DMS53 treated with DMSO at 0.1 percent for 48 hours (cell line): ENCODE measurements at regions not wholly inside any gene's neighbourhood (a gene's known extent, or its start where the extent isn't known, plus 50 kb on each side); places are given as distances from the start of the nearest gene placed in this dataset.

Experiments used
- DNase-seq: peaks from one replicate; lab custom pipeline; 2025; ENCODE audit not compliant: unreplicated experiment; lab: John Stamatoyannopoulos, UW

GRCh38 chr7:46651070-46651469 is 730.0 kb upstream of the IGFBP3 start:
- DNase-seq, result no peak

DNA sequence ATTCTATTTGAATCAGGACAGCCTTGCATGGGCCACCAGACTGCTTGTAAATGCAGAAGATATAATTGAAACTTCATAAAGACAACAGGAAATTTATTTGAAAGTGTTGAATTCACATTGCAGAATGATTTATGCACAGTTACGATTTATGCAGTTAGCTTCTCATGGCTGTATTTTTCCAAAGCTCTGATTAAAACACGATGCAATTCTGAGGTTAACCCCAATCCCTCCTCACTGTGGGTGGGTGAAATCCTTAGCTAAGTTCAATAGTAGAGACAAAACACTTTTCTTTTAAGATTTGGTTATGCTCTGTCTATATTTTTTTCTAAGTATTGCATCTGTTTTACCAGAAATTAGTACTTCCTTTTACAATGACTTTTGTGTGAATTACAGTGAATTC is 728.8 kb upstream of the IGFBP3 start:
- no peak for DNase-seq

GRCh38 chr7:46637793-46638735 is 717.0 kb upstream of the IGFBP3 start:
- DNase-seq, result no peak

DNA sequence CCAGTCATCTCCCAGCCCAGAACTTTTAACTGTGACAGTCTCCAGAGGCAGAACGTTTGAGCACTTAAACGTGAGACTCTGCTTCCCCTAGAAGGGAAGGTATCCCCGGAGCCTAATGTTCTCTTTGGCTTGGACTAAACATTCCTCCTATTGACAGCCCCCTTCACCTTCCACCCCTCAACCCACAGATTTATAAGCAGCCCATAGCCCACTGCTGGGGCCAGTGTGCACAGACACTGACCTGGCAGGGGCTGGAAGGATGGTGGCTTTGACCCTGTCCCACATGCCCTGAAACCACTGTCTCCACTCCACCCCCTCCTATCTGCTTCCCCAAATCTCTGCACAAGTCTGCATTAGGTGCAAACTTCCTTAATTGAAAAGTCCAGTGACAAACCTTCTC is 715.0 kb upstream of the IGFBP3 start:
- no peak for DNase-seq

DNA sequence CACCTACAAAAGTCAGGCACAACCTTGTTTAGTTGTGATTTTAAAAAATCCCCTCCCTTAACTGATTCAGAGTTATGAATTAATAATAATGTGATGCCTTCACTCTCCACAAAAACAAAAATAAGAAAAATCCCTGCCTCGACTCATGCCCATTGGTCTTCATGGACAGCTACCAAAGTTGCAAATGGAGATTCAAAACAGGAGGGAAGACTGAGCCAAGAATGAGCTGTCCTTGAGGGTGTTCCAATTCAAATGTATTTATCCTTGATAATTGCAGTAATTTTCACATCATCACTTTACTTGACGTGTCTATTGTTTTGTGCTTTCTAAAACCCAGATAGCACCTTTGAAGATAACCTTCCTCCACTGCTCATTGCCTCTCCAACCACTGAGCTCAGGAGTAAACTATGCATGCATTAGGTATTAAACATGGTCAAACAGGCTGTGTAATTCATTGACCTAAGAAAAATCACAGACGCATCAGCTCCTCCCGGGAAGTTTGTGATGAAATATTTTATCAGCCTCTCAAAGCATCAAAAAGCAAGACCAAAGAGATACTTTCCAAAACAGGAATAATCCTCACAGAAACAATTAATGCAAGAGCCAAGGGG is 712.7 kb upstream of the IGFBP3 start:
- no peak for DNase-seq

GRCh38 chr7:46633200-46633599 is 712.1 kb upstream of the IGFBP3 start:
- DNase-seq, result no peak

- DNase-seq, result no peak
These were observed 709.0 kb upstream of the IGFBP3 start for GRCh38 chr7:46630031-46630430.

DNA sequence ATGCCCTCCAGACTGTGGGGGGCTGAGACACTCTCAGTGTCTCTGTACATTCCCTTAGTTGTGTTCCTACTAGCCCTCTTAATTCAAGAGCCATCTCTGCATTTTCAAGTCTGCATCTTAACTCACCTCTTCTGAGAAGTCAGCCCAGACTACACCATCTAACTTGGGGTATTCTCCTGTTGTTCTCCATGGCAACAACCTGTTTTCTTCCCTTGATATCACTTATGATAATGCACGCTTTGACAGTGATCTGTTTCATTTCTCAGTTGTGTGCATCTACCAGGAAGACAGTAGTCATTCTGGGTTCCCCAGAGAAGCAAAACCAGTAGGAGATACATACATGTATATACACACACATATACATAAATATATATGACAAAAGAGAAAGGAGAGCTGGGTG is 707.3 kb upstream of the IGFBP3 start:
- DNase-seq, result no peak

GRCh38 chr7:46626691-46627310 is 705.7 kb upstream of the IGFBP3 start:
- peak; percentile 52 for DNase-seq

GRCh38 chr7:46626261-46626660 is 705.2 kb upstream of the IGFBP3 start:
- DNase-seq, result no peak

- no peak for DNase-seq
These were observed 704.0 kb upstream of the IGFBP3 start for GRCh38 chr7:46625032-46625431.

GRCh38 chr7:46622251-46622650 is 701.2 kb upstream of the IGFBP3 start:
- no peak for DNase-seq

DNA sequence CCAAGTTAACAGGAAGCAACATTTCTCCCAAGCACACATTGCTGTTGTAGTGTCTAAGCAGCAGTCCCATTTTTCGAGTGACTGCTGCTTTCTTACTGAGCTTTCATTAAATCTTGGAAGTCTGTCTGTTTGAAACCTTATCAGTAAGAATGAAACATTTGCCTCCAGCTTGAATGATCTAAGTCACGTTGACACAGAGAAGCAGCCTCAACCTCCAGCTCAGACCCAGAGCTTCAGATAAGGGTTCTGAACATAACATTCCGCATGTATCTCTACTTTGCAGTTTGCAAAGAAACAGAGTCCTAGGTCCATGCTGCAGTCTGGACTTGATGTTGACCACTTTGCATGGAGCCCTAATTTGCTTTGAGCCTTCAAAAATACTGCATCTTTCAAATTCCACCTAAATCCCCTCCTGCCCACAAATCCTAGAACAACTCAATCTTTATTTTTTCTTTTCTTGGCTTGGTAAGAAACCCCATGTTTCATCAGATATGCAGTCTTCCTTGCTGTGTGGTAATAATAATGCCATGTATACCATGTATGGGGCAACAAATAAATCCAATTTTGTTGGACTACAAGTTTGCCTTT is 698.7 kb upstream of the IGFBP3 start:
- DNase-seq, result no peak

DNA sequence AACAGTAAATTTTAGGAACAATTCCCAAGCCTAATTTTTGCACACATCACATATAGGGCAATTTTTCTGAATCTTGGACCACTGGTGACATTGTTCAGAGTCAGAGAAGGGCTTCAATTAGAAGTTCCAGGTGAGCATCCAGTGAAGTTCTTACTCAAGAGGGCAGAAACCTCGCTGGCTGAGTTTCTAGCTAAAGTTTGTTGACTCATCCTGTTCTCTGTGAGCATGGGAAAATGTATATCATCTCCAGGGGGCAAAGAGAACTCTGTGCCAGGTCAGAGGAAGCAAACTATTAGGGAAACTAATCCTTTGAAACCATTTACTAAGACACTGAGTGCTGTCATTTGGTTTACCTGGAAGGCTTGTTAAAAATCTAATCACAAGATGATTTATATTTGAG is 695.6 kb upstream of the IGFBP3 start:
- DNase-seq, result no peak

GRCh38 chr7:46613551-46613950 is 692.5 kb upstream of the IGFBP3 start:
- DNase-seq, result no peak

DNA sequence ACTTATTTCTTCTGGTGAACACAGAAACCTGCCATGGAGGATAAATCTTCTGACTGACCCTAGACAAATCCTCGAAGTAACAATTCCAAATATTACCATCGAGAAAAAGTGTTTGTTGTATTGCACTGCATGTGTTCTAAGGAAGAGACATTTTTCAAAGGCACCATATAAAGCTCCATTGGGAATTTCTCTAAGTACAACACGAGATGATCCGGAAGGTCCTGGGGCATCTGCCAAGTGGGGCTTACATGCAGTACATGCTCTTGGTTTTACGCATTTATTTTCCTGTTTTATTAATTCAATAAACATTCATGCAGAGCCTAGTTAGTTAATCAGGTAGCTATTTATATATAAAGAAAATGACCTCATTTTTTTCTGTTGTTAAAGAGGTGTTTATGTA is 692.0 kb upstream of the IGFBP3 start:
- DNase-seq, result no peak

DNA sequence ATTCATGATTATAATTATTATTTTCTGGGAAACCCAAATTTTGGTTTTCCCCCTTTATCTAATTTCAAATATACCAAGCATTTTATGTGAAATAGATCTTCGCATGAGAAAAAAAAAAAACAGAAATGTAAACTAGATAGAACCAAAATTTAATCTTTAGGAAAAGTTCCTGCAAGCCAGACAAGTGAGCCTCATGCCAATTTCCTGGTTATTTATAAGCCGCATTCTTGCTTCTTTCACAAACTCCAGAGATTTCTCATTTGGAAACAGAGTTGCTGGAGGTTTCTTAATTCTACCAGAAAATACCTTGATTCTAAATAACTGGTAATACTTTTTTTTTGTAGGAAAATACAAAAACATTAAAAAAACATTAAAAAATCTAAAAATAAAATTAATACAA is 690.4 kb upstream of the IGFBP3 start:
- DNase-seq, result no peak

DNA sequence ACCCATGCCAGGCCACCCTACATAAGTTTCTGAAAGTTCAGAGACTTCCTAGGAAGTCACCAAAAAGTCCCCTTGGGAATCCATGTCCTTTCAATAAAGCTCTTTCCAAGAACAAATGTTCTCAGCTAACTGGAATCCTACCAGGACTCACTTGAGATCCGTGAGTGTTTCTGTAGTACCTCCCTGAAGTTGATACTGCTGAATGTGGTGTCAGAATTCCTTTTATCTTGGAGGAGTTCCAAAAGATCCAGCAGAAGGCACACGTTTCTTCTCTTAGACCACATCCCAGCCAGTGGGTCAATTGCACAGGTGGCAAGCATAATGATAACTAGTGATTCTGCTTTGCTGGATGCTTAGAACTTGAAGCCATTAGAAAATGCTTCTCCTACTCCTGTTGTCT is 689.7 kb upstream of the IGFBP3 start:
- DNase-seq, result no peak

DNA sequence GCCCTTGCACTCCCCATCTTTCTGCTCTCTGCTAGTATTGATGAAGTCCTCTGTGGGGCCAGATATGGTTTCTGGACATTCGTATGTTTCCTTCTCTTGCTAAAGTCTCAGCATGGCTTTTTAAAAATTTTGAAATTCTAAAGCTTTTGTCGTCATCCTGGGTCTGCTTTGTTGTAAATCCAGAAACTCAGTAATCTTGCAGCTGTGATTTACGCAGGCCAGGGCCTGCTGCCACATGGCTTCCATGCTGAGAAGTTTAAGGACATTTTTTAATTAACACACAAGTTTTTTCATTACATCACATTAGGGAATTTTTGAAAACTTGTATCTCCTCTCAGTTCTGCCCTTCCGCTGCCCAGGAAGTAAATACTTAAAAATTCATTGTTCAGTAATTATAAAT is 686.1 kb upstream of the IGFBP3 start:
- DNase-seq, result no peak

DNA sequence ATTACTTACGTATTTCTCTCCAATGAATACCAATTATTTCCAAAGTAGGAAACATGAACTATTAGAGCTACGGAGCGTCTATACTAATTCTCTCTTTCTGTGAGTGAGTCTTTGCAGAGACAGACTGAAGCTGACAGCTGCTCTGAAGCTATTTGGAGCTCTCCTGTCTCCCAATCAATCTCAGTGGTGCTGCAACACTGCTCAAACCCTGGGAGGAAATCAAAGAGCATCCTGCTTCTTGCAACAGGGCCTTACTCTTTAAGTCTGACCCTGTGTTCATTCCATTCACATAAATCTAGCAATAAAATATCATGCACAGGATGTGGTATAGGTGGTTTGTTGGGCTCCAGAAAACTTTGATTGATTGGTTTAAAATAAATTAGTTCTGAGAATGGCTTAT is 685.7 kb upstream of the IGFBP3 start:
- DNase-seq, result no peak

DNA sequence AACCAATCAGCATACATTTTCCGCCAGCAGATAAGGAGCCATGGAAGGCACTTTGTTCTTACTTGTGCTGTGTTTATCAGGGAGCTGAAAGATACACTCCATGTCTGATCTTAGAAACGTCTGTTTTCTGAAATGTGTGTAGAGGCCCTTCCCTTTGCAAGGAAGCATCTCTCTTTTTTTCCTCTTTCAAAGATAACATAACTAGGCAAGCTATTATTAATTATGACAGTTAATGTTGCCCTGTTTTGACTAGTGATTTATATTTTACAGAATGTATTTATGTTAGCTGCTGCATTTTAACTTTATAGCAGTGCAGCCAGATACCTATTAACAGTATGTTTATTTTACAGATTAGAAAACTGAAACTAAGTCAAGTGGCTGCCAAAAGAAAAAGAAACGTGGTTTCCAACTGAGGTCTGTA is 683.2 kb upstream of the IGFBP3 start:
- DNase-seq, result no peak

- no peak for DNase-seq
These were observed 682.7 kb upstream of the IGFBP3 start for GRCh38 chr7:46603780-46604179.
